HepG2 (cell line): ENCODE measurements at regions not wholly inside any gene's neighbourhood (a gene's known extent, or its start where the extent isn't known, plus 50 kb on each side); places are given as distances from the start of the nearest gene placed in this dataset.

Experiments used
- BRCA1 ChIP-seq: sonication (generic); formaldehyde crosslinking; IDR thresholded peaks from 2 replicates; pipeline ENCODE4 v1.4.0; 2020; ENCODE audit warnings: missing genetic modification reagents
- DPF2 ChIP-seq: sonication (generic); formaldehyde crosslinking; IDR thresholded peaks from 2 replicates; pipeline ENCODE4 v1.4.0; 2020; ENCODE audit warnings: mild to moderate bottlenecking, low read depth, missing genetic modification reagents, borderline replicate concordance
- GTF2F1 ChIP-seq: fragments of 150-350 bp; IDR thresholded peaks from 2 replicates; pipeline ENCODE4 v1.6.1; 2014; ENCODE audit warnings: low read length
- NCOR1 ChIP-seq: fragments of 200-600 bp; sonication (generic); IDR thresholded peaks from 2 replicates; pipeline ENCODE4 v1.7.0; 2017; ENCODE audit warnings: antibody characterized with exemption, low read length, borderline replicate concordance
- NFYB ChIP-seq: sonication (generic); formaldehyde crosslinking; IDR thresholded peaks from 2 replicates; pipeline ENCODE4 v1.4.0; 2020; ENCODE audit warnings: missing genetic modification reagents
- POLR2A ChIP-seq, 2 experiments: IDR thresholded peaks; 2 replicates each; pipeline ENCODE4 v1.6.1; 2011; ENCODE audit warnings: low read depth in 2 of 2, low read length in 2 of 2, mild to moderate bottlenecking in 1 of 2, moderate library complexity in 1 of 2; ENCODE audit not compliant: insufficient read depth in 1 of 2
- SRSF9 ChIP-seq: fragments of 200-400 bp; formaldehyde crosslinking; IDR thresholded peaks from 2 replicates; pipeline ENCODE4 v1.6.1; 2018; ENCODE audit warnings: borderline replicate concordance, mild to moderate bottlenecking, low read depth, low read length; ENCODE audit not compliant: insufficient read depth, poor library complexity, severe bottlenecking
- TCF12 ChIP-seq, 2 experiments: fragments of 450-650 bp in 1 of 2; sonication (generic) in 1 of 2; formaldehyde crosslinking in 1 of 2; IDR thresholded peaks; 2 replicates each; pipeline versions ENCODE4 v1.6.1 to v1.8.0; 2017 to 2022; ENCODE audit warnings: antibody characterized with exemption in 1 of 2, mild to moderate bottlenecking in 1 of 2, missing genetic modification reagents in 1 of 2, moderate library complexity in 1 of 2
- ZNF318 ChIP-seq: sonication (generic); formaldehyde crosslinking; IDR thresholded peaks from 2 replicates; pipeline ENCODE4 v1.4.0; 2020; ENCODE audit warnings: mild to moderate bottlenecking, missing genetic modification reagents
- ZNF674 ChIP-seq: sonication (generic); formaldehyde crosslinking; IDR thresholded peaks from 2 replicates; pipeline ENCODE4 v1.5.0; 2020; ENCODE audit warnings: low read depth, mild to moderate bottlenecking, missing genetic modification reagents
- TF ChIP-seq, protein P1 (sequence below): sonication (generic); formaldehyde crosslinking; IDR thresholded peaks from 2 replicates; pipeline ENCODE4 v1.8.1; 2022; ENCODE audit warnings: mild to moderate bottlenecking, missing genetic modification reagents
- TF ChIP-seq, protein P2 (sequence below): sonication (generic); formaldehyde crosslinking; IDR thresholded peaks from 2 replicates; pipeline ENCODE4 v1.5.0; 2020; ENCODE audit warnings: mild to moderate bottlenecking, missing genetic modification reagents, moderate library complexity
- TF ChIP-seq, protein P3 (sequence below): sonication (generic); formaldehyde crosslinking; IDR thresholded peaks from 2 replicates; pipeline ENCODE4 v1.8.0; 2022; ENCODE audit warnings: missing genetic modification reagents, low read depth, mild to moderate bottlenecking, borderline replicate concordance
- TF ChIP-seq, protein P4 (sequence below): sonication (generic); formaldehyde crosslinking; IDR thresholded peaks from 2 replicates; pipeline ENCODE4 v1.4.0; 2020; ENCODE audit warnings: mild to moderate bottlenecking, missing genetic modification reagents, borderline replicate concordance

DNA sequence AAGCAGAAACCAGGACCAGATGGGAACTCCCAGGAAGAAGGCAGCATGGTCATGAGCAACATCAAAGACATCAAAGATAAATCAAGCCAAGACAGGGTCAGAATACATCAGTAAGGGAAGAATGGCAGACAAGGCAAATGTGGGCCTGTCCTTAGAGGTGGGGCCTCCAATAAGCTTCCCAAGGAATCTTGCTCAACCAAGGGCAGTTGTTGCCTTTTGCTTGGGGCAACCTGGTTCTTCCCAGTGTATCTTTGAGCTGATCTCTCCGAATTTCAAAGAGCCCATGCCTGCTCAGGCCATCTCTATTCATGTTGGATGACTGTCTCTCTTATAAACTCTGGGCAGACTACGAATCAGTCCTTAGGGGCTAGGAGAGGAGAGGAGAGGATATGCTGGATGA is 68.4 kb upstream of the HABP2 start:
- TF ChIP-seq ZNF318 (CRISPR knock-in tag) = no peak
- no peak for TF ChIP-seq BRCA1 (CRISPR knock-in tag)
- TF ChIP-seq, protein P1, sequence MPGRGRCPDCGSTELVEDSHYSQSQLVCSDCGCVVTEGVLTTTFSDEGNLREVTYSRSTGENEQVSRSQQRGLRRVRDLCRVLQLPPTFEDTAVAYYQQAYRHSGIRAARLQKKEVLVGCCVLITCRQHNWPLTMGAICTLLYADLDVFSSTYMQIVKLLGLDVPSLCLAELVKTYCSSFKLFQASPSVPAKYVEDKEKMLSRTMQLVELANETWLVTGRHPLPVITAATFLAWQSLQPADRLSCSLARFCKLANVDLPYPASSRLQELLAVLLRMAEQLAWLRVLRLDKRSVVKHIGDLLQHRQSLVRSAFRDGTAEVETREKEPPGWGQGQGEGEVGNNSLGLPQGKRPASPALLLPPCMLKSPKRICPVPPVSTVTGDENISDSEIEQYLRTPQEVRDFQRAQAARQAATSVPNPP (CRISPR knock-in tag) = no peak
- TF ChIP-seq, protein P2, sequence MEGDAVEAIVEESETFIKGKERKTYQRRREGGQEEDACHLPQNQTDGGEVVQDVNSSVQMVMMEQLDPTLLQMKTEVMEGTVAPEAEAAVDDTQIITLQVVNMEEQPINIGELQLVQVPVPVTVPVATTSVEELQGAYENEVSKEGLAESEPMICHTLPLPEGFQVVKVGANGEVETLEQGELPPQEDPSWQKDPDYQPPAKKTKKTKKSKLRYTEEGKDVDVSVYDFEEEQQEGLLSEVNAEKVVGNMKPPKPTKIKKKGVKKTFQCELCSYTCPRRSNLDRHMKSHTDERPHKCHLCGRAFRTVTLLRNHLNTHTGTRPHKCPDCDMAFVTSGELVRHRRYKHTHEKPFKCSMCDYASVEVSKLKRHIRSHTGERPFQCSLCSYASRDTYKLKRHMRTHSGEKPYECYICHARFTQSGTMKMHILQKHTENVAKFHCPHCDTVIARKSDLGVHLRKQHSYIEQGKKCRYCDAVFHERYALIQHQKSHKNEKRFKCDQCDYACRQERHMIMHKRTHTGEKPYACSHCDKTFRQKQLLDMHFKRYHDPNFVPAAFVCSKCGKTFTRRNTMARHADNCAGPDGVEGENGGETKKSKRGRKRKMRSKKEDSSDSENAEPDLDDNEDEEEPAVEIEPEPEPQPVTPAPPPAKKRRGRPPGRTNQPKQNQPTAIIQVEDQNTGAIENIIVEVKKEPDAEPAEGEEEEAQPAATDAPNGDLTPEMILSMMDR = no peak
- TF ChIP-seq, protein P3, sequence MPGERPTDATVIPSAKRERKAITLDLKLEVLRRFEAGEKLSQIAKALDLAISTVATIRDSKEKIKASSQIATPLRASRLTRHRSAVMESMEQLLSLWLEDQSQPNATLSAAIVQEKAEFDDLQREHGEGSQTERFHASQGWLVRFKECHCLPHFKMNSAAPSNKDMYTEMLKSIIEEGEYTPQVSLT (CRISPR knock-in tag) = no peak
- TF ChIP-seq ZNF674 (CRISPR knock-in tag) = no peak
- TF ChIP-seq POLR2A (IDR thresholded peaks at IDR 0.05; ENCODE audit: insufficient read depth in 1 of 2, low read depth in 2 of 2, low read length in 2 of 2) = no peak
- no peak for TF ChIP-seq NCOR1
- TF ChIP-seq NFYB (CRISPR knock-in tag) = no peak
- no peak for TF ChIP-seq DPF2 (CRISPR knock-in tag)
- TF ChIP-seq GTF2F1 = no peak
- no peak for TF ChIP-seq SRSF9
- TF ChIP-seq TCF12 (IDR thresholded peaks at IDR 0.05) = no peak
- TF ChIP-seq TCF12 (CRISPR knock-in tag; IDR thresholded peaks at IDR 0.05) = no peak
- TF ChIP-seq, protein P4, sequence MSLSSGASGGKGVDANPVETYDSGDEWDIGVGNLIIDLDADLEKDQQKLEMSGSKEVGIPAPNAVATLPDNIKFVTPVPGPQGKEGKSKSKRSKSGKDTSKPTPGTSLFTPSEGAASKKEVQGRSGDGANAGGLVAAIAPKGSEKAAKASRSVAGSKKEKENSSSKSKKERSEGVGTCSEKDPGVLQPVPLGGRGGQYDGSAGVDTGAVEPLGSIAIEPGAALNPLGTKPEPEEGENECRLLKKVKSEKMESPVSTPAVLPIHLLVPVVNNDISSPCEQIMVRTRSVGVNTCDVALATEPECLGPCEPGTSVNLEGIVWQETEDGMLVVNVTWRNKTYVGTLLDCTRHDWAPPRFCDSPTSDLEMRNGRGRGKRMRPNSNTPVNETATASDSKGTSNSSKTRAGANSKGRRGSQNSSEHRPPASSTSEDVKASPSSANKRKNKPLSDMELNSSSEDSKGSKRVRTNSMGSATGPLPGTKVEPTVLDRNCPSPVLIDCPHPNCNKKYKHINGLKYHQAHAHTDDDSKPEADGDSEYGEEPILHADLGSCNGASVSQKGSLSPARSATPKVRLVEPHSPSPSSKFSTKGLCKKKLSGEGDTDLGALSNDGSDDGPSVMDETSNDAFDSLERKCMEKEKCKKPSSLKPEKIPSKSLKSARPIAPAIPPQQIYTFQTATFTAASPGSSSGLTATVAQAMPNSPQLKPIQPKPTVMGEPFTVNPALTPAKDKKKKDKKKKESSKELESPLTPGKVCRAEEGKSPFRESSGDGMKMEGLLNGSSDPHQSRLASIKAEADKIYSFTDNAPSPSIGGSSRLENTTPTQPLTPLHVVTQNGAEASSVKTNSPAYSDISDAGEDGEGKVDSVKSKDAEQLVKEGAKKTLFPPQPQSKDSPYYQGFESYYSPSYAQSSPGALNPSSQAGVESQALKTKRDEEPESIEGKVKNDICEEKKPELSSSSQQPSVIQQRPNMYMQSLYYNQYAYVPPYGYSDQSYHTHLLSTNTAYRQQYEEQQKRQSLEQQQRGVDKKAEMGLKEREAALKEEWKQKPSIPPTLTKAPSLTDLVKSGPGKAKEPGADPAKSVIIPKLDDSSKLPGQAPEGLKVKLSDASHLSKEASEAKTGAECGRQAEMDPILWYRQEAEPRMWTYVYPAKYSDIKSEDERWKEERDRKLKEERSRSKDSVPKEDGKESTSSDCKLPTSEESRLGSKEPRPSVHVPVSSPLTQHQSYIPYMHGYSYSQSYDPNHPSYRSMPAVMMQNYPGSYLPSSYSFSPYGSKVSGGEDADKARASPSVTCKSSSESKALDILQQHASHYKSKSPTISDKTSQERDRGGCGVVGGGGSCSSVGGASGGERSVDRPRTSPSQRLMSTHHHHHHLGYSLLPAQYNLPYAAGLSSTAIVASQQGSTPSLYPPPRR = no peak
